Suprapubic skin (tissue), 4 donors: ENCODE measurements at regions not wholly inside any gene's neighbourhood (a gene's known extent, or its start where the extent isn't known, plus 50 kb on each side); places are given as distances from the start of the nearest gene placed in this dataset.

Experiments
- DNase-seq, 2 donors: peaks; one replicate each; pipeline ENCODE4 v3.0.0-alpha.2; 2019; ENCODE audit warnings: low spot score in 2 of 2
- H3K27ac ChIP-seq: fragments of 200-600 bp; sonication (generic); one replicate; pipeline ENCODE4 v1.5.1; 2019
- H3K27me3 ChIP-seq: fragments of 200-600 bp; sonication (generic); one replicate; pipeline ENCODE4 v1.5.1; 2019
- H3K36me3 ChIP-seq: fragments of 200-600 bp; sonication (generic); one replicate; pipeline ENCODE4 v1.5.1; 2019
- H3K4me1 ChIP-seq: fragments of 200-600 bp; sonication (generic); one replicate; pipeline ENCODE4 v1.5.1; 2019
- H3K4me3 ChIP-seq: fragments of 200-600 bp; sonication (generic); one replicate; pipeline ENCODE4 v1.5.1; 2019; ENCODE audit warnings: mild to moderate bottlenecking
- H3K9me3 ChIP-seq: fragments of 200-600 bp; sonication (generic); one replicate; pipeline ENCODE4 v1.5.1; 2019
- CTCF ChIP-seq, 2 donors: fragments of 200-600 bp in 1 of 2; fragments of 450-650 bp in 1 of 2; sonication (generic) in 1 of 2; IDR thresholded peaks; one replicate each; pipeline ENCODE4 v1.5.1; 2016 to 2019; ENCODE audit warnings: antibody characterized with exemption in 2 of 2, mild to moderate bottlenecking in 1 of 2, moderate library complexity in 1 of 2
- EP300 ChIP-seq: sonication (generic); formaldehyde crosslinking; IDR thresholded peaks from one replicate; pipeline ENCODE4 v1.6.1; 2017; ENCODE audit warnings: antibody characterized with exemption
- POLR2A ChIP-seq, 2 donors: fragments of 450-650 bp; IDR thresholded peaks; one replicate each; pipeline ENCODE4 v1.6.1; 2017; ENCODE audit warnings: antibody characterized with exemption in 2 of 2, mild to moderate bottlenecking in 2 of 2, moderate library complexity in 2 of 2
- POLR2AphosphoS5 ChIP-seq, 3 donors: sonication (generic); formaldehyde crosslinking; IDR thresholded peaks; one replicate each; pipeline ENCODE4 v1.6.1; 2017; ENCODE audit warnings: antibody characterized with exemption in 3 of 3
- WGBS: methylation state at CpG from one replicate; pipeline ENCODE4 v1.1.5; 2018; 5-methylcytosine and 5-hydroxymethylcytosine counted together

DNA sequence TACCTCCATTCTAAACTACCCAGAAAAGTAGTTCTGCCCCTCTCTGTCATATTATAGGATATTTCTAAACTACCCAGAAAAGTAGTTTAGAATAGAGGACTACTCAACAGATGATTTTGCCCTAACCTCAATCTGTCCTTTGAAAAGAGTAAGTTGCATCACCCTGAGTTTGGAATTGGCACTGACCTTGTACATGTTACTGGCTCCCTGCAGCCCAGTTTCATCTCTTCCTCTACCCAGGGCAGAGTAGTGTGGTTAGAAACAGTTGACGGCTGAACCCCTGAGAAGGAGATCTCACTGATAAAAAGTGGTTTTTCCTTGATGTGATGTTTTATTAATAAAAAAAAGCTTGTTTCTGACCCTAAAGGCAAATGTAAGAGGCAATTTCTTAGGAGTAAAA is 340.5 kb upstream of the NECTIN3 start:
- DNase-seq = no peak
- 57% methylated on average over 1 of the region's 1 CpG for WGBS
- H3K4me3 ChIP-seq = no peak overlapping the region
- peaks cover 8% of the 10 kb centered on the region for H3K9me3 ChIP-seq
- H3K36me3 ChIP-seq = no peaks in the 10 kb centered on the region
- no peaks in the 10 kb centered on the region for H3K4me1 ChIP-seq
- TF ChIP-seq CTCF (IDR thresholded peaks at IDR 0.05) (no peak), POLR2AphosphoS5 (IDR thresholded peaks at IDR 0.05) (no peak), POLR2A (IDR thresholded peaks at IDR 0.05) (no peak), EP300 (no peak)
- no peak overlapping the region for H3K27ac ChIP-seq
- peaks cover 3% of the 10 kb centered on the region for H3K27me3 ChIP-seq

- H3K4me3 ChIP-seq = no peak overlapping the region
- TF ChIP-seq EP300 (no peak), CTCF (IDR thresholded peaks at IDR 0.05) (no peak), POLR2AphosphoS5 (IDR thresholded peaks at IDR 0.05) (no peak), POLR2A (IDR thresholded peaks at IDR 0.05) (no peak)
- DNase-seq = no peak
- H3K27me3 ChIP-seq = peaks cover 3% of the 10 kb centered on the region
- WGBS = 62% methylated on average over 4 of the region's 4 CpGs
- no peak overlapping the region for H3K27ac ChIP-seq
- no peaks in the 10 kb centered on the region for H3K4me1 ChIP-seq
- no peaks in the 10 kb centered on the region for H3K36me3 ChIP-seq
- peaks cover 8% of the 10 kb centered on the region for H3K9me3 ChIP-seq
Observed at GRCh38 chr3:110732420-110732819, 339.2 kb upstream of the NECTIN3 start.

DNA sequence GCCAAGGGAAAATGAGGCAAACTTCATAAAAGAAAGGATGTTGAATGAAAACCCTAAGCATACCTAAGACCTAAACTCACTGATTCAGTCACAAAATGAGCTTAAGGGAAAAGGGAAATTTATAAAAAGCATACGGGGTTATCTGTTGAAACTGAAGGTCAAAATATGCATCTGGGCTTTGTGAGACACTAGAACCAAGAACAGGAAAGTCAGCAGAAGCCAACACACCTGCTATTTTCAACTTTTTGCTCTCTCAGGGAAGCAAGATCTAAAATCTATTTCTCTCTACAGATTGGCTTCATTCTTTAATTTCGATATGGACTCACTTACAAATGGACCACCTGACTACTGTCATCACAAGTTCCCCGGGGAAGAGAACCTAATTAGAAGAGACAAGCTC is 338.6 kb upstream of the NECTIN3 start:
- 75% methylated on average over 3 of the region's 3 CpGs for WGBS
- no peaks in the 10 kb centered on the region for H3K36me3 ChIP-seq
- H3K27me3 ChIP-seq = peaks cover 3% of the 10 kb centered on the region
- no peak for TF ChIP-seq EP300
- TF ChIP-seq CTCF (IDR thresholded peaks at IDR 0.05) = no peak
- TF ChIP-seq POLR2A (IDR thresholded peaks at IDR 0.05) = no peak
- no peak for TF ChIP-seq POLR2AphosphoS5 (IDR thresholded peaks at IDR 0.05)
- H3K4me3 ChIP-seq = no peak overlapping the region
- no peaks in the 10 kb centered on the region for H3K4me1 ChIP-seq
- peaks cover 8% of the 10 kb centered on the region for H3K9me3 ChIP-seq
- H3K27ac ChIP-seq = no peak overlapping the region
- DNase-seq = no peak

GRCh38 chr3:110734524-110734923 is 337.1 kb upstream of the NECTIN3 start:
- TF ChIP-seq CTCF (IDR thresholded peaks at IDR 0.05) (no peak), POLR2AphosphoS5 (IDR thresholded peaks at IDR 0.05) (no peak), POLR2A (IDR thresholded peaks at IDR 0.05) (no peak), EP300 (no peak)
- H3K4me3 ChIP-seq = no peak overlapping the region
- no peaks in the 10 kb centered on the region for H3K4me1 ChIP-seq
- no peak for DNase-seq
- peaks cover 8% of the 10 kb centered on the region for H3K9me3 ChIP-seq
- 88% methylated on average over 5 of the region's 5 CpGs for WGBS
- H3K36me3 ChIP-seq = no peaks in the 10 kb centered on the region
- peaks cover 3% of the 10 kb centered on the region for H3K27me3 ChIP-seq
- H3K27ac ChIP-seq = no peak overlapping the region

GRCh38 chr3:110736332-110736731 is 335.3 kb upstream of the NECTIN3 start:
- TF ChIP-seq POLR2AphosphoS5 (IDR thresholded peaks at IDR 0.05) (no peak), POLR2A (IDR thresholded peaks at IDR 0.05) (no peak)
- no peaks in the 10 kb centered on the region for H3K27me3 ChIP-seq
- WGBS = 58% methylated on average over 1 of the region's 1 CpG
- no peaks in the 10 kb centered on the region for H3K36me3 ChIP-seq
- no peak overlapping the region for H3K27ac ChIP-seq
- no peaks in the 10 kb centered on the region for H3K4me1 ChIP-seq
- H3K9me3 ChIP-seq = no peaks in the 10 kb centered on the region
- H3K4me3 ChIP-seq = no peak overlapping the region
- DNase-seq = no peak

- no peak for TF ChIP-seq EP300
- TF ChIP-seq CTCF (IDR thresholded peaks at IDR 0.05) = no peak
- no peak for TF ChIP-seq POLR2AphosphoS5 (IDR thresholded peaks at IDR 0.05)
- no peak for TF ChIP-seq POLR2A (IDR thresholded peaks at IDR 0.05)
- no peak overlapping the region for H3K27ac ChIP-seq
- DNase-seq = no peak
- 87% methylated on average over 1 of the region's 1 CpG for WGBS
- H3K4me3 ChIP-seq = no peak overlapping the region
- H3K4me1 ChIP-seq = no peaks in the 10 kb centered on the region
- H3K27me3 ChIP-seq = no peaks in the 10 kb centered on the region
- H3K36me3 ChIP-seq = no peaks in the 10 kb centered on the region
- no peaks in the 10 kb centered on the region for H3K9me3 ChIP-seq
Observed at GRCh38 chr3:110738531-110738930, 333.1 kb upstream of the NECTIN3 start.
